Nephron progenitor cell (in vitro differentiated cells): ENCODE measurements at regions not wholly inside any gene's neighbourhood (a gene's known extent, or its start where the extent isn't known, plus 50 kb on each side); places are given as distances from the start of the nearest gene placed in this dataset.

Source experiments
- DNase-seq: peaks from one replicate; pipeline ENCODE4 v3.0.0; 2021
- H3K27ac Mint-ChIP-seq: 2 replicates; pipeline ENCODE4 v1.8.0; 2021; ENCODE audit warnings: mild to moderate bottlenecking, moderate library complexity, mixed read lengths
- H3K27me3 Mint-ChIP-seq: 2 replicates; pipeline ENCODE4 v1.8.0; 2021; ENCODE audit warnings: mild to moderate bottlenecking, low read depth, mixed read lengths; ENCODE audit not compliant: poor library complexity
- H3K36me3 Mint-ChIP-seq: 2 replicates; pipeline ENCODE4 v1.8.0; 2021; ENCODE audit warnings: low read depth, mixed read lengths
- H3K4me1 Mint-ChIP-seq: 2 replicates; pipeline ENCODE4 v1.8.0; 2021; ENCODE audit warnings: mixed read lengths
- H3K4me3 Mint-ChIP-seq: 2 replicates; pipeline ENCODE4 v1.8.0; 2021; ENCODE audit warnings: mild to moderate bottlenecking, moderate library complexity, mixed read lengths
- H3K9me3 Mint-ChIP-seq: 2 replicates; pipeline ENCODE4 v1.8.0; 2021; ENCODE audit warnings: mild to moderate bottlenecking, moderate library complexity, mixed read lengths
- TF ChIP-seq, protein P1 (sequence below): fragments of 200-600 bp; sonication (generic); IDR thresholded peaks from 2 replicates; pipeline ENCODE4 v1.5.0; 2021; ENCODE audit warnings: antibody characterized with exemption

DNA sequence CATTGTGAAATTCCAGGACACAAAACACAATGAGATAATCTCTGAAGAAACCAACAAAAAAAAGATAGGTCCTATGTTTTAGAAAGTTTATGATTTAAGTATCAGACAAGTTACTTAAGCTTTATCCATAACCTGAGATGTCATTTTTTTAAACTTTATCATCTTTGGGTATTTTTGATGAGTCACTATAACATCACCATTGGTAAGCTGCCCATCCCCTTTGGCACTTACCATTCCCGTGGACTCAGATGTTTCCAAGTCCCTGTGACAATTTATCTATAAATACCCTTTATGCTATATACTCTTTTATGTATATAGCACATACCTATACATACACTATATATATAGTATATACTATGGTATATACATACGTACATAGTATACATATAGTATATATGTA, 198.9 kb upstream of the GEMIN8 start:
- no peak for DNase-seq
- Mint-ChIP-seq H3K4me1 (no peaks in the 10 kb centered on the region), H3K27me3 (no peaks in the 10 kb centered on the region), H3K9me3 (peaks cover 39% of the 10 kb centered on the region), H3K4me3 (no peak overlapping the region), H3K36me3 (no peaks in the 10 kb centered on the region), H3K27ac (no peak overlapping the region)
- TF ChIP-seq, protein P1, sequence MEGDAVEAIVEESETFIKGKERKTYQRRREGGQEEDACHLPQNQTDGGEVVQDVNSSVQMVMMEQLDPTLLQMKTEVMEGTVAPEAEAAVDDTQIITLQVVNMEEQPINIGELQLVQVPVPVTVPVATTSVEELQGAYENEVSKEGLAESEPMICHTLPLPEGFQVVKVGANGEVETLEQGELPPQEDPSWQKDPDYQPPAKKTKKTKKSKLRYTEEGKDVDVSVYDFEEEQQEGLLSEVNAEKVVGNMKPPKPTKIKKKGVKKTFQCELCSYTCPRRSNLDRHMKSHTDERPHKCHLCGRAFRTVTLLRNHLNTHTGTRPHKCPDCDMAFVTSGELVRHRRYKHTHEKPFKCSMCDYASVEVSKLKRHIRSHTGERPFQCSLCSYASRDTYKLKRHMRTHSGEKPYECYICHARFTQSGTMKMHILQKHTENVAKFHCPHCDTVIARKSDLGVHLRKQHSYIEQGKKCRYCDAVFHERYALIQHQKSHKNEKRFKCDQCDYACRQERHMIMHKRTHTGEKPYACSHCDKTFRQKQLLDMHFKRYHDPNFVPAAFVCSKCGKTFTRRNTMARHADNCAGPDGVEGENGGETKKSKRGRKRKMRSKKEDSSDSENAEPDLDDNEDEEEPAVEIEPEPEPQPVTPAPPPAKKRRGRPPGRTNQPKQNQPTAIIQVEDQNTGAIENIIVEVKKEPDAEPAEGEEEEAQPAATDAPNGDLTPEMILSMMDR = no peak

DNA sequence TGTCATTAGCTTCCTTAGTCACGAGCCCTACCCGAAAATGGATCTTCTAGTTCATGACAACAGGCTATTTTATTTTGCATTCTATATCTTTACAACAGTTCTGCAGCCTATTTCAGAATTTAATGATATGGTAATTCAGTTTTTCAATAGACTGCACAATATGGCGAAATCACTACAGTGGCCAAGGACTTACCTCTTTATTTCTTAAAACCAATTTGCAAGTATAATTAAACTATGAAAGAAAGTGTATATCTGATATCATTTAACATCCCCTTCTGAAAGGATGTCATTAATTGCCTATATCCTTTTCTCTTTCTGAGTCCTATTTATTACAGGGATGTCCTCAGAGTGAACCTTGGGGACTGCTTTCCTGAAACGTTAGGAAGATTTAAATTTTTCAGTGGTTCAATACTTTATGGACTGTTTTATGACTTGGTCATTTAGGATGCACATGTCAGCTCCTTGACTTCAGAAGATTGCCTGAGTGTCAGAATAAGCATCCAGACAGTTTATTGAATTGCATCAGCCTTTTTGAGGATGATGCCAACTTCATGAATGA, 190.8 kb upstream of the GEMIN8 start:
- H3K4me3 Mint-ChIP-seq = no peak overlapping the region

DNA sequence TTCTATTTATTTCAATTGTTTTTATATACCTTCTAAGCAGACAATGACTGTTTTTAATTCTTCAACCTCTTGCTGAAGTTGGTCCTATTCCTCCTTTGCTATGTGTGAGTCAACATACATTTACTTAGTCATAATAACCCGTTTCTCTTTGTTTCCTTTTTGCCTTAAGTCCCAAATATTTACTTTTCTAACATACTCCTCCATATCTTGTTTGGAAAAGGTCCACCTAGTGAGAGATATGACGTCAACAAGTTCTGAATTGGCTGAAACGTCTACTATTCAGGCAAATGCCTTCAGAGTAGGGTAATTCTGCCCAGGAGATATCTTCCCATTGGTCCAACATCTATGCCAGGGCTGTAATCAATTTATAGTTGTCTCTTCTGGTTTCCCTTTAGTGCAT, 179.3 kb upstream of the GEMIN8 start:
- no peak for DNase-seq
- no peak overlapping the region for H3K4me3 Mint-ChIP-seq
- H3K36me3 Mint-ChIP-seq = no peaks in the 10 kb centered on the region
- peaks cover 4% of the 10 kb centered on the region for H3K27me3 Mint-ChIP-seq
- H3K27ac Mint-ChIP-seq = no peak overlapping the region
- TF ChIP-seq, protein P1 = no peak
- no peaks in the 10 kb centered on the region for H3K4me1 Mint-ChIP-seq
- H3K9me3 Mint-ChIP-seq = peaks cover 44% of the 10 kb centered on the region

More for the DNA sequence above, 190.8 kb upstream of the GEMIN8 start:
- H3K27ac Mint-ChIP-seq = no peak overlapping the region
- DNase-seq = no peak
- H3K36me3 Mint-ChIP-seq = no peaks in the 10 kb centered on the region
- TF ChIP-seq, protein P1 = no peak
- peaks cover 17% of the 10 kb centered on the region for H3K9me3 Mint-ChIP-seq
- no peaks in the 10 kb centered on the region for H3K27me3 Mint-ChIP-seq
- no peaks in the 10 kb centered on the region for H3K4me1 Mint-ChIP-seq

DNA sequence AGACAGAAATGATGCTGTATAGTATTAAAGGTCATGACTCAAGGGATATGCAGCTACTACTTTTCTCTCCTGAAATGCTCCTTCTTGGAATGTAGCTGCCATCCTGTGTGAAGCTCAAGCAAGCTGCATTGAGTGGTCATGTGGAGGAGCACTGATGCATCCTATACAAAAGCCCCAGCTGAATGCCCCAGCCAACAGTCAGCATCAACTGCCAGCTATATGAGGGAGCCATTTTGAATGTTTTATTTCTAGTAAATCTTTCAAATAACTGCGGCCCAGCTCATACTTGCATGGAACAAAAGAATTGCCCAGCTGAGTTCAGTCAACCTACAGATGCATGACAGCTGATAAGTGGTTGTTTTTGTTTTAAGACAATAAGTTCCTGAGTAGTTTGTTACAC, 165.0 kb upstream of the GEMIN8 start:
- Mint-ChIP-seq H3K4me3 (no peak overlapping the region), H3K4me1 (no peaks in the 10 kb centered on the region), H3K27ac (no peak overlapping the region), H3K27me3 (no peaks in the 10 kb centered on the region), H3K9me3 (peaks cover 30% of the 10 kb centered on the region), H3K36me3 (no peaks in the 10 kb centered on the region)
- no peak for DNase-seq
- TF ChIP-seq, protein P1 = no peak

DNA sequence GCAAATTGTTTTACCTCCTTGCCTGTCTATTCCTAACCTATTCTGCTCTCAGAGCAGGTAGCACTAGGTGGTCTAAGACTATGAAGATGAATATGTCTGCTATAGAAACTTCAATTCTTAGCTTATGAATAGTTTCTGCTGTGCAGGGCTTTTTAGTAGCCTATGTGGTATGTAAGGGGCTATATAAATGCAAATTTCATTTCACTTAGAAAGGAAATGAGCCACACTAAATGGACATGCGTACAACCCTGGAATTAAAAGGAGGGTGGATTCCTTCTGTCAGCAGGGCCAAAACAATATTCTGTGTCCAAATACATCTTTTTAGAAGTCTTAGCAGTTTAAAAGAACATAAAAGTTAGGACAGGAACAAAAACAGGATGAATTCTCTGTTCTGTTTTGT, 163.9 kb upstream of the GEMIN8 start:
- peaks cover 35% of the 10 kb centered on the region for H3K9me3 Mint-ChIP-seq
- no peaks in the 10 kb centered on the region for H3K4me1 Mint-ChIP-seq
- no peaks in the 10 kb centered on the region for H3K36me3 Mint-ChIP-seq
- H3K27ac Mint-ChIP-seq = no peak overlapping the region
- no peak for DNase-seq
- H3K27me3 Mint-ChIP-seq = no peaks in the 10 kb centered on the region
- H3K4me3 Mint-ChIP-seq = no peak overlapping the region
- TF ChIP-seq, protein P1 = no peak

DNA sequence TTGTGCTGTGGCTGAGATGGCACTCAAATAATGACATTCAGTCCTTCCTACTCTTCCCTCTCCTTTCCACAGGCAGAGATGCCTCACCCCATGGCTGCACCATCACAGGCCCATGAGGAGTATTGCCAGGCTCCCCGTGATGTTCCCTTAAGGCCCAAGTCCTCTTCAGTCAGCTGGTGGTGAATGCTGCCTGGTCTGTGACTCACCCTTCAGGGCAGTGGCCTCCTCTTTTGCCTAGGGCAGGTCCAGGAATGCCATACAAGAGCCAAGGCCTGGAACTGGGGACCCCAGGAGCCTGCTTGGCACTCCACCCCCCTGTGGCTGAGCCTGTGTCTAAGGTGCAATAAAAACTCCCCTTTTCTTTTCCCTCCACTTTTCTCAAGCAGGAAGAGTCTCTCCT, 144.2 kb upstream of the GEMIN8 start:
- H3K27ac Mint-ChIP-seq = no peak overlapping the region
- H3K27me3 Mint-ChIP-seq = no peaks in the 10 kb centered on the region
- TF ChIP-seq, protein P1 = no peak
- H3K36me3 Mint-ChIP-seq = no peaks in the 10 kb centered on the region
- no peak for DNase-seq
- H3K9me3 Mint-ChIP-seq = peaks cover 18% of the 10 kb centered on the region
- no peaks in the 10 kb centered on the region for H3K4me1 Mint-ChIP-seq
- no peak overlapping the region for H3K4me3 Mint-ChIP-seq
